ENCODE measurements at regions not wholly inside any gene's neighbourhood (a gene's known extent, or its start where the extent isn't known, plus 50 kb on each side); places are given as distances from the start of the nearest gene placed in this dataset.

- TF ChIP-seq CTCF (IDR thresholded peaks at IDR 0.05): no peak
- no peak for TF ChIP-seq POLR2A (IDR thresholded peaks at IDR 0.05)
Measured at GRCh38 chr4:111959222-111959621, 186.0 kb upstream of the FAM241A start.
